Upper lobe of left lung (tissue), 6 donors: ENCODE measurements at regions not wholly inside any gene's neighbourhood (a gene's known extent, or its start where the extent isn't known, plus 50 kb on each side); places are given as distances from the start of the nearest gene placed in this dataset.
"Not testable (repeated sequence)": the region's sequence is repeated elsewhere in the genome, so short reads cannot be mapped to it uniquely, and the experiment has no call there.

Experiments used
- ATAC-seq, 2 donors: fragments of 200-7000 bp; cut with Tn5 transposase; one replicate each; pipeline ENCODE4 v1.9.1; 2022; ENCODE audit warnings: mild to moderate bottlenecking in 2 of 2, moderate library complexity in 2 of 2; ENCODE audit not compliant: low FRiP score in 2 of 2
- DNase-seq, 2 donors: peaks; one replicate each; pipeline ENCODE4 v3.0.0-alpha.2; 2019 to 2020
- H3K27ac ChIP-seq, 4 donors: fragments of 200-600 bp; sonication (generic); one replicate each; pipeline ENCODE4 v1.5.1; 2016 to 2019
- H3K27me3 ChIP-seq, 4 donors: fragments of 200-600 bp; sonication (generic); one replicate each; pipeline ENCODE4 v1.5.1; 2017 to 2019
- H3K36me3 ChIP-seq, 4 donors: fragments of 200-600 bp; sonication (generic); one replicate each; pipeline ENCODE4 v1.5.1; 2016 to 2019
- H3K4me1 ChIP-seq, 4 donors: fragments of 200-600 bp; sonication (generic); one replicate each; pipeline ENCODE4 v1.5.1; 2018 to 2019
- H3K4me3 ChIP-seq, 4 donors: fragments of 200-600 bp; sonication (generic); one replicate each; pipeline ENCODE4 v1.5.1; 2017 to 2019; ENCODE audit warnings: mild to moderate bottlenecking in 2 of 4, moderate library complexity in 1 of 4
- H3K9me3 ChIP-seq, 4 donors: fragments of 200-600 bp; sonication (generic); one replicate each; pipeline ENCODE4 v1.5.1; 2018 to 2019
- EP300 ChIP-seq, 4 donors: sonication (generic); formaldehyde crosslinking; IDR thresholded peaks; one replicate each; pipeline ENCODE4 v1.5.1; 2017; ENCODE audit warnings: antibody characterized with exemption in 4 of 4, control low read depth in 2 of 4
- POLR2A ChIP-seq, 4 donors: fragments of 450-650 bp; IDR thresholded peaks; one replicate each; pipeline ENCODE4 v1.5.1; 2016 to 2017; ENCODE audit warnings: antibody characterized with exemption in 4 of 4, mild to moderate bottlenecking in 2 of 4
- POLR2AphosphoS5 ChIP-seq, 2 donors: sonication (generic); formaldehyde crosslinking; IDR thresholded peaks; one replicate each; pipeline ENCODE4 v1.5.1; 2017; ENCODE audit warnings: antibody characterized with exemption in 2 of 2
- WGBS, 2 donors: methylation state at CpG; one replicate each; pipeline ENCODE4 v1.1.5; 2017 to 2018; 5-methylcytosine and 5-hydroxymethylcytosine counted together
- TF ChIP-seq, protein P1 (sequence below), 6 experiments: fragments of 450-650 bp in 4 of 6; fragments of 200-600 bp in 2 of 6; sonication (generic) in 2 of 6; IDR thresholded peaks; one replicate each; pipeline ENCODE4 v1.5.1; 2016 to 2019; ENCODE audit warnings: antibody characterized with exemption in 6 of 6
- donor health status: DM: no; HTN: no; CAD: no; lungs with moderate emphysema.
- donor health status: DM: no; HTN: yes; CAD: no; lungs with severe emphysema.

DNA sequence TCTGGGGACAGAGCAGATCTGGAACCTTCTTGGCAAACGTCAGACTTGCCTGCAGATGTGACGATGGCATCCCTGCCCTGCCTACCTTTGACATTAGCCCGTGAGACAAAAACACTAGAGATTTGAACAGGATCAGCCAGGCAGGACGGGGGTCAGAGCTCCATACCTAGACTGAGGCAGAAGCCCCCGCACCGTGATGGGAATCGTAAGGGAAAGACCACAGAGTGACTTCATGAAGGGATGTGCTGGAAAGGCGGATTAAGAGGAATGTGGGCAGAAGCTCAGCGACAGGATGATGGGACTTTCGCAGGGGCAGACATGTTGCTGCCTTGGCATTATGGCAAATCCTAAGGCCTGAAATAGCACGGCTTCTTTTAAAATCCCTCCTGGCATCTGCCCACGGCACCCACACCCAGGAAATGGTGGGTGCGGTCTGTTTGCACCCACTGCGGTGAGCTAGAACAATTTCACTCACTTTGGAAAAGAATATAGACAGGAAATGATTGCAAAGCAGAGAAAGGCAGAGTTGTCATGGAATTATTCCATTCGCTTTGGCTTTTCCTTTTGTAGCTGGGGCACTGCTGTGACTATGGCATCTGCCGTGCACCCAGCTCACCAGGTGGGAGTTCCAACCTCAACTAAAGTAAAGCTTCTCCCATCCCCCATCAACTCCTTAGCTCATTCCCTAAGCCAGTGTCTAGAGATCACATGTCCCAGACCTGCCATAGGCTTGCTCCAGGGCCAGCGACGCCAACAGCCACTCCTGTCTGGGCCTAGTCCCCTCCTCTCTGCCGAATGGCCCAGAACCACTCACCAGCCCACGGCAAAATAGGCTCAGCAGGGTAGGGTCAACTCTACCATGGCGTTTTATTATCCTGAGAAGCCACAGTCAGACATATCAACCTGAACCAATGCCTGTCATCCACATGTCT is 112.7 kb upstream of the NPAS2 start:
- no peaks in the 10 kb centered on the region for H3K36me3 ChIP-seq
- TF ChIP-seq, protein P1, sequence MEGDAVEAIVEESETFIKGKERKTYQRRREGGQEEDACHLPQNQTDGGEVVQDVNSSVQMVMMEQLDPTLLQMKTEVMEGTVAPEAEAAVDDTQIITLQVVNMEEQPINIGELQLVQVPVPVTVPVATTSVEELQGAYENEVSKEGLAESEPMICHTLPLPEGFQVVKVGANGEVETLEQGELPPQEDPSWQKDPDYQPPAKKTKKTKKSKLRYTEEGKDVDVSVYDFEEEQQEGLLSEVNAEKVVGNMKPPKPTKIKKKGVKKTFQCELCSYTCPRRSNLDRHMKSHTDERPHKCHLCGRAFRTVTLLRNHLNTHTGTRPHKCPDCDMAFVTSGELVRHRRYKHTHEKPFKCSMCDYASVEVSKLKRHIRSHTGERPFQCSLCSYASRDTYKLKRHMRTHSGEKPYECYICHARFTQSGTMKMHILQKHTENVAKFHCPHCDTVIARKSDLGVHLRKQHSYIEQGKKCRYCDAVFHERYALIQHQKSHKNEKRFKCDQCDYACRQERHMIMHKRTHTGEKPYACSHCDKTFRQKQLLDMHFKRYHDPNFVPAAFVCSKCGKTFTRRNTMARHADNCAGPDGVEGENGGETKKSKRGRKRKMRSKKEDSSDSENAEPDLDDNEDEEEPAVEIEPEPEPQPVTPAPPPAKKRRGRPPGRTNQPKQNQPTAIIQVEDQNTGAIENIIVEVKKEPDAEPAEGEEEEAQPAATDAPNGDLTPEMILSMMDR (IDR thresholded peaks at IDR 0.05): no peak
- TF ChIP-seq POLR2AphosphoS5 (IDR thresholded peaks at IDR 0.05) (no peak), POLR2A (IDR thresholded peaks at IDR 0.05) (no peak), EP300 (IDR thresholded peaks at IDR 0.05) (no peak)
- DNase-seq: peak in 1 of 2 donors; percentile 18
- no peak overlapping the region for H3K27ac ChIP-seq
- no peaks in the 10 kb centered on the region for H3K4me1 ChIP-seq
- no peak overlapping the region for H3K4me3 ChIP-seq
- WGBS, 2 donors: 80 to 89% methylated on average over 20 to 21 of the region's 21 CpGs
- ATAC-seq: no peak
- H3K9me3 ChIP-seq: no peaks in the 10 kb centered on the region
- no peaks in the 10 kb centered on the region for H3K27me3 ChIP-seq

DNA sequence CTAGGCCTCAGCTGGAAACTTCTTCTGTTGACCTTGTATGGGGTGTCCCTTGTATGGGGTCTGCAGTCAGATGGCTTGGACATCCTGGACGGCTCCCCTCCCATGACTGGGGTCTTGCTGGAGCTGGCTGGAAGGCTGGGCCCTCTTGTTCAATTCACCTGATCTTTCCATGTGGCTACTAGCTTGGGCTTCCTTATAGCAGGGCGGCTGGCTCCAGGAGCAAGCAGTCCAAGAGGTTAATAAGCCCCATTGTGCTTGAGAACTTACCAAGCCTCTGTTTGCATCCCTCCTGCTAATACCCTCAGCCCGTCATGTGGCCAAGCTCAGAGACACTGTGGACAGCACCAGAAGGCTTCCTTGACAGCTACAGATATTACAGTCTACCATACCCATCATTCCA is 111.6 kb upstream of the NPAS2 start:
- 63 to 73% methylated on average over 3 of the region's 3 CpGs for WGBS, 2 donors
- no peak for DNase-seq
- Histone ChIP-seq H3K4me1 (no peaks in the 10 kb centered on the region), H3K36me3 (no peaks in the 10 kb centered on the region), H3K4me3 (no peak overlapping the region), H3K9me3 (no peaks in the 10 kb centered on the region), H3K27me3 (no peaks in the 10 kb centered on the region), H3K27ac (no peak overlapping the region)
- no peak for ATAC-seq
- TF ChIP-seq, protein P1 (IDR thresholded peaks at IDR 0.05): no peak

DNA sequence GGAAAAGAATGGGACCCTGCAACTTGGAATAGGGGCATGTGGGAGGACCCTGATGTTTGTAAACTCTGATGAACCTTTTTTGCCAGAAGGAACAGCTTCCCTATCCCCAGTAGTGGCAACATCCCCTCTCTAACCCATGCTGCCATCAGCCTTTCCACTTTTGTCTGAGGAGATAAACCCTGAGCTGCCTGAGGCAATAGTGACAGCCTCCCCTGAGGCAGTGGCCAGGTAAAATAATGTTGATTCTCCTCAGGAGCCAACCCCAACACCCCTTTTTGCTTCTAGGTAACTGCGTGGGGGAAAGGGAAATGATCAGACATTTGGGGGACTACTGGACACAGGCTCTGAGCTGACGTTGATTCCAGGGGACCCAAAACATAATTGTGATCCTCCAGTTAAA is 106.8 kb upstream of the NPAS2 start:
- TF ChIP-seq POLR2AphosphoS5 (IDR thresholded peaks at IDR 0.05) (no peak), EP300 (IDR thresholded peaks at IDR 0.05) (no peak), POLR2A (IDR thresholded peaks at IDR 0.05) (no peak)
- TF ChIP-seq, protein P1 (IDR thresholded peaks at IDR 0.05): no peak
- 46 to 91% methylated on average over 2 of the region's 2 CpGs for WGBS, 2 donors

DNA sequence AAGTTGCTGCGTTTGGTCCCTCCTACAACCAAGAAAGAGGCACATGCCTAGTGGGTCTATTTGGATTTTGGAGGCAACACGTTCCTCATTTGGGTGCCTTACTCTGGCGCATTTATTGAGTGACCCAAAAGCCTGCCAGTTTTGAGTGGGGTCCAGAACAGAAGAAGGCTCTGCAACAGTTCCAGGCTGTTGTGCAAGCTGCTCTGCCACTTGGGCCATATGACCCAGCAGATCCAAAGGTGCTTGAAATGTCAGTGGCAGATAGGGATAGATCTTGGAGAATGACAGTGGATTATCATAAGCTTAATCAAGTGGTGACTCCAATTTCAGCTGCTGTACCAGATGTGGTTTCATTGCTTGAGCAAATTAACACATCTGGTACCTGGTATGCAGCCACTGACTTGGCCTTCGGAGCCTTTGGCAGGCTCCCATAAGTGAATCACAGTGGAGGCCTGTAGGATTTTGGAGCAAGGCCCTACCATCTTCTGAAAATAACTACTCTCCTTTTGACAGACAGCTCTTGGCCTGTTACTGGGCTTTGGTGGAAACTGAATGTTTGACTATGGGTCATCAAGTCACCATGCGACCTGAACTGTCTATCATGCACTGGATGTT is 105.4 kb upstream of the NPAS2 start:
- H3K4me3 ChIP-seq, ATAC-seq, H3K27ac ChIP-seq, H3K9me3 ChIP-seq, H3K27me3 ChIP-seq, DNase-seq, H3K4me1 ChIP-seq, H3K36me3 ChIP-seq: not testable (repeated sequence)
- 94 to 95% methylated on average over 3 to 5 of the region's 5 CpGs for WGBS, 2 donors

More for the DNA sequence above, 106.8 kb upstream of the NPAS2 start:
- H3K36me3 ChIP-seq: no peaks in the 10 kb centered on the region
- H3K4me1 ChIP-seq: no peaks in the 10 kb centered on the region
- H3K4me3 ChIP-seq: no peak overlapping the region
- H3K9me3 ChIP-seq: no peaks in the 10 kb centered on the region
- no peak for DNase-seq
- H3K27ac ChIP-seq: no peak overlapping the region
- no peaks in the 10 kb centered on the region for H3K27me3 ChIP-seq
- no peak for ATAC-seq

DNA sequence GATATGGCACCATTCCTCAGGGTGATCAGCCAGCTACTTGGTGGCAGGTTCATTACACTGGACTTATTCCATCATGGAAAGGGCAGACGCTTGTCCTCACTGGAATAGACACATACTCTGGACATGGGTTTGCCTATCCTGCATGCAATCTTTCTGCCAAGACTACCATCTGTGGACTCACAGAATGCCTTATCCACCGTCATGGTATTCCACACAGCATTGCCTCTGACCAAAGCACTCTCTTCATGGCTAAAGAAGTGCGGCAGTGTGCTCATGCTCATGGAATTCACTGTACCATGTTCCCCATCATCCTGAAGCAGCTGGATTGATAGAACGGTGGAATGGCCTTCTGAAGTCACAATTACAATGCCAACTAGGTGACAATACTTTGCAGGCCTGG is 104.1 kb upstream of the NPAS2 start:
- H3K4me1 ChIP-seq, DNase-seq, H3K9me3 ChIP-seq, H3K27ac ChIP-seq, ATAC-seq, H3K4me3 ChIP-seq, H3K36me3 ChIP-seq, H3K27me3 ChIP-seq: not testable (repeated sequence)
- WGBS, 2 donors: 95% methylated on average over 4 of the region's 4 CpGs

DNA sequence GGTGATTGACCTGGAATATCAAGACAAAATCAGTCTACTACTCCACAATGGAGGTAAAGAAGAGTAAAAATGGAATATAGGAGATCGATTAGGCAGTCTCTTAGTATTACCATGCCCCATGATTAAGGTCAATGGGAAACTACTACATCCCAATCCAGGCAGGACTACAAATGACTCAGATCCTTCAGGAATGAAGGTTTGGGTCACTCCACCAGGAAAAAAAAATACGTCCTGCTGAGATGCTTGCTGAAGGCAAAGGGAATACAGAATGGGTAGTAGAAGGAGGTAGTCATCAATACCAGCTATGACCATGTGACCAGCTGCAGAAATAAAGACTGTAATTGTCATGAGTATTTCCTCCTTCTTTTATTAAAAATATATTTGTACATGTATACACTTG is 103.4 kb upstream of the NPAS2 start:
- DNase-seq (no peak), ATAC-seq (no peak)
- Histone ChIP-seq H3K27me3 (no peaks in the 10 kb centered on the region), H3K36me3 (no peaks in the 10 kb centered on the region), H3K9me3 (no peaks in the 10 kb centered on the region), H3K4me3 (no peak overlapping the region), H3K4me1 (no peaks in the 10 kb centered on the region), H3K27ac (no peak overlapping the region)
- TF ChIP-seq, protein P1 (IDR thresholded peaks at IDR 0.05): no peak
- TF ChIP-seq POLR2AphosphoS5 (IDR thresholded peaks at IDR 0.05): no peak
- TF ChIP-seq POLR2A (IDR thresholded peaks at IDR 0.05): no peak
- TF ChIP-seq EP300 (IDR thresholded peaks at IDR 0.05): no peak
- WGBS, 2 donors: 88 to 89% methylated on average over 2 of the region's 2 CpGs
